Smooth muscle cell (in vitro differentiated cells): ENCODE measurements at regions not wholly inside any gene's neighbourhood (a gene's known extent, or its start where the extent isn't known, plus 50 kb on each side); places are given as distances from the start of the nearest gene placed in this dataset.
A peak's percentile ranks its signal among the peaks of the same experiment; 100 is the strongest.

Experiments used
- DNase-seq: peaks from one replicate; lab custom pipeline; 2025; ENCODE audit not compliant: unreplicated experiment; lab: John Stamatoyannopoulos, UW
- H2AFZ ChIP-seq: fragments of 200-600 bp; sonication (generic); 2 replicates; pipeline ENCODE4 v1.6.0; 2016; ENCODE audit warnings: antibody characterized with exemption, low read depth, mild to moderate bottlenecking
- H3F3A ChIP-seq: fragments of 200-600 bp; sonication (generic); 2 replicates; pipeline ENCODE4 v1.6.0; 2017; ENCODE audit warnings: antibody characterized with exemption, low read depth
- H3K27ac ChIP-seq: fragments of 200-600 bp; sonication (generic); 2 replicates; pipeline ENCODE4 v1.5.1; 2016; ENCODE audit warnings: low read depth, mild to moderate bottlenecking
- H3K27me3 ChIP-seq: fragments of 200-600 bp; sonication (generic); 2 replicates; pipeline ENCODE4 v1.6.1; 2016; ENCODE audit warnings: low read depth, mild to moderate bottlenecking
- H3K36me3 ChIP-seq: fragments of 200-600 bp; sonication (generic); 2 replicates; pipeline ENCODE4 v1.5.1; 2016; ENCODE audit warnings: low read depth
- H3K4me1 ChIP-seq: fragments of 200-600 bp; sonication (generic); 2 replicates; pipeline ENCODE4 v1.5.1; 2016; ENCODE audit warnings: low read depth
- H3K4me2 ChIP-seq: fragments of 200-600 bp; sonication (generic); 2 replicates; pipeline ENCODE4 v1.6.0; 2016; ENCODE audit warnings: mild to moderate bottlenecking
- H3K4me3 ChIP-seq: fragments of 200-600 bp; sonication (generic); 2 replicates; pipeline ENCODE4 v1.5.1; 2016; ENCODE audit warnings: mild to moderate bottlenecking
- H3K79me2 ChIP-seq: fragments of 200-600 bp; sonication (generic); 2 replicates; pipeline ENCODE4 v1.6.0; 2016; ENCODE audit warnings: low read depth, mild to moderate bottlenecking
- H3K9ac ChIP-seq: fragments of 200-600 bp; sonication (generic); 2 replicates; pipeline ENCODE4 v1.6.0; 2016; ENCODE audit warnings: low read depth
- H3K9me3 ChIP-seq: fragments of 200-600 bp; sonication (generic); replicated peaks from 2 replicates; pipeline ENCODE4 v1.5.1; 2016; ENCODE audit warnings: low read depth
- H4K20me1 ChIP-seq: fragments of 200-600 bp; sonication (generic); 2 replicates; pipeline ENCODE4 v1.6.0; 2016; ENCODE audit warnings: low read depth
- WGBS: methylation state at CpG from one replicate; pipeline ENCODE4 v1.1.7; 2016; ENCODE audit warnings: low lambda C conversion rate; 5-methylcytosine and 5-hydroxymethylcytosine counted together
- TF ChIP-seq, protein P1 (sequence below): fragments of 200-600 bp; sonication (generic); IDR thresholded peaks from 2 replicates; pipeline ENCODE4 v1.5.1; 2017; ENCODE audit warnings: borderline replicate concordance, mild to moderate bottlenecking, antibody characterized with exemption; ENCODE audit not compliant: insufficient read depth, poor library complexity, severe bottlenecking

DNA sequence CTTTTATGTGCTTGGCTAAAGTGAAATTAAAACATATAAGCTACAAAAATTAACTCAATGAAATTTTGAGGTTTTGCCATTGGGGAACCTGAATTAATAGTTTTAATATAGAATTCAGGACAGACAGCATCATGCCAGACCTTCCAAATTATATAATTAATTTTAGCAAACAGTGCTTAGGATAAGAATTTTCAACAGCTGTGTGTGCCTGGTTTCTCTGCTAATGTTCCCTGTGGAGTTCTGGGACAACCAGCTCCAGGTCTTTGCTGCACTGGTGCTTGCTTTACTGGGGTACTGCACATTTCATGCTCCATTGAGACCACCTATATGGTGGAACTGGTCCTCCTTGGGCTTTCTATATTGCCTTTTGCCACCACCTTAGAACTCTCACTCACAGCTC, 199.5 kb downstream of the NDFIP2 start:
- Histone ChIP-seq H4K20me1 (no peaks in the 10 kb centered on the region), H3K9ac (no peak overlapping the region)
- TF ChIP-seq, protein P1, sequence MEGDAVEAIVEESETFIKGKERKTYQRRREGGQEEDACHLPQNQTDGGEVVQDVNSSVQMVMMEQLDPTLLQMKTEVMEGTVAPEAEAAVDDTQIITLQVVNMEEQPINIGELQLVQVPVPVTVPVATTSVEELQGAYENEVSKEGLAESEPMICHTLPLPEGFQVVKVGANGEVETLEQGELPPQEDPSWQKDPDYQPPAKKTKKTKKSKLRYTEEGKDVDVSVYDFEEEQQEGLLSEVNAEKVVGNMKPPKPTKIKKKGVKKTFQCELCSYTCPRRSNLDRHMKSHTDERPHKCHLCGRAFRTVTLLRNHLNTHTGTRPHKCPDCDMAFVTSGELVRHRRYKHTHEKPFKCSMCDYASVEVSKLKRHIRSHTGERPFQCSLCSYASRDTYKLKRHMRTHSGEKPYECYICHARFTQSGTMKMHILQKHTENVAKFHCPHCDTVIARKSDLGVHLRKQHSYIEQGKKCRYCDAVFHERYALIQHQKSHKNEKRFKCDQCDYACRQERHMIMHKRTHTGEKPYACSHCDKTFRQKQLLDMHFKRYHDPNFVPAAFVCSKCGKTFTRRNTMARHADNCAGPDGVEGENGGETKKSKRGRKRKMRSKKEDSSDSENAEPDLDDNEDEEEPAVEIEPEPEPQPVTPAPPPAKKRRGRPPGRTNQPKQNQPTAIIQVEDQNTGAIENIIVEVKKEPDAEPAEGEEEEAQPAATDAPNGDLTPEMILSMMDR: no peak

DNA sequence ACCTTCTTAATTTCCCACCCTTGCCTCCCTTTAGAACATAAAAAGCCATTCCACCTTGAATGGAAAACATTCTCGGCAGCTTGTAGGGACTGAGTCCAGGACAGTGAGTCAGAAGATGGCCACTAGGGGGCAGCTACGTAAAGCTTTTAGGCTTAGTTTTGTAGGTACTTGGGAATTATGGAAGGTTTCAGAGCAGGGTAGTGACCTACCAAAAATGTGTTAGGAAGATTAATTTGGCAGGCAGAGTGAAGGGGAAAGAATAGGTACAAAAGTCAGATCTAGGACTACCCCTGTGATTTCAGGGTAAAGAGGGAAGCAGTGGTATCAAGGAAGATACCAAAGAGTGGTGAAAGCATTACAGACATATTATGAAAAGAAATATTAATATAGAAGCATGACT, 198.4 kb downstream of the NDFIP2 start:
- Histone ChIP-seq H3K4me3 (no peak overlapping the region), H4K20me1 (no peaks in the 10 kb centered on the region), H3K4me1 (peaks cover 7% of the 10 kb centered on the region), H3K27me3 (no peaks in the 10 kb centered on the region), H3K36me3 (no peaks in the 10 kb centered on the region), H3K9ac (no peak overlapping the region), H2AFZ (no peak overlapping the region), H3K9me3 (no peaks in the 10 kb centered on the region), H3K79me2 (no peaks in the 10 kb centered on the region), H3F3A (no peaks in the 10 kb centered on the region), H3K27ac (peak overlapping the region; percentile 47), H3K4me2 (peak overlapping the region; percentile 36)
- no peak for DNase-seq
- TF ChIP-seq, protein P1: peak; percentile 83
- 5% methylated on average over 2 of the region's 2 CpGs for WGBS

More for the DNA sequence above, 199.5 kb downstream of the NDFIP2 start:
- H3K4me3 ChIP-seq: no peak overlapping the region
- no peaks in the 10 kb centered on the region for H3F3A ChIP-seq
- H2AFZ ChIP-seq: no peak overlapping the region
- no peaks in the 10 kb centered on the region for H3K27me3 ChIP-seq
- peaks cover 7% of the 10 kb centered on the region for H3K4me1 ChIP-seq
- no peak overlapping the region for H3K4me2 ChIP-seq
- H3K79me2 ChIP-seq: no peaks in the 10 kb centered on the region
- no peaks in the 10 kb centered on the region for H3K36me3 ChIP-seq
- no peak overlapping the region for H3K27ac ChIP-seq
- H3K9me3 ChIP-seq: no peaks in the 10 kb centered on the region
- DNase-seq: no peak

DNA sequence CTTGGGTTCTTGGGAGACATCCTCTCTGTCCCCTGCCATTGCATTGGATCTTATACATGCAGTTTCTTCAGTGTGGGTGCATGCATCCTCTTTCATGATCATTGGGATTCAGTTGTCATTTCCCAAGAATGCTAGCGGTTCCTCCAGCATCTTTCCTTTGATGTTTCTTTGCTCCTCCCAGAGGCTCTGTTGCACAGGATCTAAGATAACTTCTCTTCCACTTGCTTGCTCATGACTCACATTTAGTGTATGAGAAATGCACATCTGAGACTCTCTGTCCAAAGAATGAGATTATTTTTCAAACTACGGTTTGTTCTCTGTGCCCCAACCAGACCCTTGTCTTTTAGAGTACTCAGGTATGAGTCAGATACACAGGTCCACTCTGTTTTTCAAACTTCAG, 197.1 kb downstream of the NDFIP2 start:
- Histone ChIP-seq H4K20me1 (no peaks in the 10 kb centered on the region), H3K9me3 (no peaks in the 10 kb centered on the region), H2AFZ (no peak overlapping the region), H3K36me3 (no peaks in the 10 kb centered on the region), H3K27ac (peak overlapping the region; percentile 66), H3K4me1 (peaks cover 7% of the 10 kb centered on the region), H3K4me2 (peak overlapping the region; percentile 36), H3K4me3 (no peak overlapping the region), H3K27me3 (no peaks in the 10 kb centered on the region), H3F3A (no peaks in the 10 kb centered on the region), H3K79me2 (no peaks in the 10 kb centered on the region), H3K9ac (no peak overlapping the region)
- no peak for DNase-seq
- TF ChIP-seq, protein P1: no peak
- 33% methylated on average over 2 of the region's 2 CpGs for WGBS

DNA sequence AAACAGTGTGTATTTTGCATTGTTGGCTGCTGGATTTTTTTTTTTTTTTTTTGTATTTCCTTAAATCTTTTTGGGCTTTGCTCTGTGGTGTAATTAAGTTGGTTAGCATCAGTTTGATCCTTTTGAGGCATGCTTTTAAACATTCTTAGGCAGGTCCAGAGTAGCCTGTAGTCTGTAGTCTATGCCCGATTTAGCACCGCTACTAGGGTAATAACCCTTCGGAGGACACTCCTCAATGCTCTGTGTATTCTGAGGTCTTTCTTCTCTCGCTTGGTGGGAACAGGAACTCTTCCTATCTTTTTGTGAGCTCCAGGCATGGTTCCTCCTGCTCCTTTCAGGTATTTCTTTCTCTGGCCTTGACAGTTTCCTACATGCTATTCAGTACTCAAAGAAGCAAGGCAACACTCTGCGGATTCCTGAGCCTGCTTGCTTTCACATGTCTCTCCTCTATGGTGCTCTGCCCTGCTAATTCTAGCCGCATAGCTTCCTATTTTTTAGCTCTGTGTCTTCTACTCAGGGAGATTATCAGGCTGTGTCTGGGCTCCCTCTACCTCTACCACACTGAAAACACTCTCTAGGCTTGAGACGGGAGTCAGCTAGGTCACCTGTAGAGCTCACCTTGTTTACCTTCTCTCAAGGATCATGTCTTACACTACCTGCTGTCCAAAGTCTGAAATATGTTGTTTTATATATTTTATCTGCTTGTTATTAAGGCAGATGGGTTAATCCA, 195.1 kb downstream of the NDFIP2 start:
- DNase-seq: no peak
- Histone ChIP-seq H3K9me3 (no peaks in the 10 kb centered on the region), H3K27me3 (no peaks in the 10 kb centered on the region), H3K79me2 (no peaks in the 10 kb centered on the region), H3K4me2 (no peak overlapping the region), H2AFZ (no peak overlapping the region), H3K36me3 (no peaks in the 10 kb centered on the region), H3K9ac (no peak overlapping the region), H3K27ac (no peak overlapping the region), H3K4me3 (no peak overlapping the region), H3F3A (no peaks in the 10 kb centered on the region), H3K4me1 (peaks cover 7% of the 10 kb centered on the region), H4K20me1 (no peaks in the 10 kb centered on the region)
- TF ChIP-seq, protein P1: no peak
- 74% methylated on average over 7 of the region's 7 CpGs for WGBS
